GM10248 (cell line): ENCODE measurements at regions not wholly inside any gene's neighbourhood (a gene's known extent, or its start where the extent isn't known, plus 50 kb on each side); places are given as distances from the start of the nearest gene placed in this dataset.

ENCODE experiments used
- CTCF ChIA-PET: fragments of 300-600 bp; sonication (Branson Sonifier 250); formaldehyde crosslinking; extraction: SDS; loops from one replicate; lab custom pipeline; 2021; ENCODE audit warnings: antibody characterized with exemption; lab: Yijun Ruan, JAX
- POLR2A ChIA-PET: fragments of 350-650 bp; sonication (Branson Sonifier 250); formaldehyde crosslinking; extraction: SDS; loops from one replicate; lab custom pipeline; 2020; ENCODE audit warnings: antibody characterized with exemption; lab: Yijun Ruan, JAX
- DNase-seq: peaks from one replicate; pipeline ENCODE4 v3.0.0; 2012; ENCODE audit errors: extremely low spot score
- CTCF ChIP-seq: IDR thresholded peaks from 2 replicates; pipeline ENCODE4 v1.5.1; 2012; ENCODE audit warnings: mild to moderate bottlenecking, low read depth; ENCODE audit errors: extremely low read depth, missing control alignments, control extremely low read depth

DNA sequence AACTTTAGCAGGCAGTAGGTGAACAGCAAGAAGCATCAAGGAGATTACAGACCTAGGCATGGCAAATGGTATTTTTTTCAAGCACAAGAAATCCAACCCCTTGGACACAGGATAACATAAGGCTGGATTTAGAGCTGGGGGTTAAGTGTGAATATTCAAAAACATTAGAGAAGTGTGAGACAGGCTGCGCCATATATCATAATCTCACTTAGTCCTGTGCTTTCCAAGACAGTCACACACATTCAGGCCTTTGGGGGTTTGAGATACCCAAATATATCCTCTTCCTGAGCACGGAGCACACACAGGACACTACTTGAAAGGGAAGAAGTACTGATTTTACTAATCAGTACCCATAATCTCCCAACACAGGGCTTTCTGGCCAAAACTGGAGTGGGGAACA lies 83.0 kb upstream of the CLDN18 start:
- no peak for TF ChIP-seq CTCF
- ChIA-PET POLR2A (no interaction called here), CTCF (no interaction called here)
- DNase-seq = no peak

DNA sequence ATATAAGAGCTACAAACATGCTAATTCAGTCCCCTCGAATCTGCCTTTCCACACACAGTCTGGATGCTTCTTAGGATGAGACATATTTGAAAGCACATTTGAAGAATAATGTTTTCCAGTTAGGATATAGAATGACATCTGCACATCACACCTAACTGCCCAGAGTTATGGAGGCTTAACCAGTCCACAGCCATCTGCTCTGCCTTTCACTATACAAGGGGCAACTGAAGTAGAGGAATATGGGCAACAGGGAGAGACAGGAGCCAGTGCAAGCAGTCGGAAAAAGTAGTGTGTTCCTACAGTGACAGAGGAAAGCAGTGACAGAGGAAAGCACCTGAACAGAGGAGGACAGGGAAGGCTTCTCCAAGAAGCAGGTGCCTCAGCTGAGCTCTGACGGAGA lies 79.0 kb upstream of the CLDN18 start:
- TF ChIP-seq CTCF = no peak
- CTCF ChIA-PET = no interaction called here
- no peak for DNase-seq
- POLR2A ChIA-PET = no interaction called here

GRCh38 chr3:137938876-137939275 lies 71.1 kb upstream of the CLDN18 start:
- no peak for DNase-seq
- POLR2A ChIA-PET = no interaction called here
- CTCF ChIA-PET = no interaction called here
- no peak for TF ChIP-seq CTCF

DNA sequence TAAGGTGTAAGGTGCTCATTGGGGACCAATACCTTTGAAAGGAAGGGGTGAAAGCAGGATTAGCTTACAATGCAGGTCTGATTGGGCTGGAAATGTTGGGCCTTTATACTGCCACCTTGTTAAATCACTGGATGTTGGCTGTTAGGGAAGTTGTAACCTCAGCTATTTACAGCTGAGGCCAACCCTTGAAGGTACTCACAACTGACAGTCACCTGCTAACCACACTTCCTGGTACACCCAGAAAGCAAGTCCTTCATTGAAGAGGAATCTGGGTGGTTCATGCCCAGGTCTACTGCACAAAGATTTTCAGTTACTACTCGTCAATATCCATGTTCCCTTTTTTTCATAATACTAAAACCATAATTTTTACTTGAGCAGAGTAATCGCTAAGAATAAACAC lies 65.4 kb upstream of the CLDN18 start:
- ChIA-PET POLR2A (no interaction called here), CTCF (interaction anchor here (0.9 to 5.8 kb wide), 8 partner anchors 15 to 838 kb away, joined by 3 to 34 read pairs (median 4); no protein-coding TSS in a partner anchor)
- no peak for TF ChIP-seq CTCF
- no peak for DNase-seq

- TF ChIP-seq CTCF = peak; percentile 62
- POLR2A ChIA-PET = no interaction called here
- CTCF ChIA-PET = interaction anchor here (0.7 to 5.8 kb wide), 19 partner anchors 11 to 1874 kb away, joined by 3 to 34 read pairs (median 5); no protein-coding TSS in a partner anchor
- DNase-seq = peak; percentile 53
These were observed 63.5 kb upstream of the CLDN18 start for GRCh38 chr3:137946356-137946973.

DNA sequence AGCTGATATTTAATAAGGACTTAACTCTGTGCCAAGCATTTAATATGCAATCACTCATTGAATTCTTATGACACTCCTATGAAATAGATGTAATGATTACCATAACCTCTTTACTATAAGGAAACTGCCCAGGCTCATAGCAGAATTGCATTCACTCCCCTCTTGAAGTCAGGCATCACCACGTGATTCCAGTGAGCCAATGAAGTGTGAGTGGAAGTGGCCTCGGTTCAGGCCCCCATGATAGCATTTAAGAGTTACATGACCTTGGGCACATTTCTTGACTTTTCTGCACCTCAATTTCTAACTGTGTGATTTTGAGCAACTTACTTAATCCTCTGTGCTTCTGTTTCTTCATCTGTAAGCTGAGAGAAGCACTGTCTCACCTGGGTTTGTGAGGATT lies 62.8 kb upstream of the CLDN18 start:
- no peak for DNase-seq
- CTCF ChIA-PET = interaction anchor here (1.1 to 5.8 kb wide), 12 partner anchors 10 to 915 kb away, joined by 3 to 34 read pairs (median 8); no protein-coding TSS in a partner anchor
- POLR2A ChIA-PET = no interaction called here
- no peak for TF ChIP-seq CTCF
